ENCODE measurements at regions not wholly inside any gene's neighbourhood (a gene's known extent, or its start where the extent isn't known, plus 50 kb on each side); places are given as distances from the start of the nearest gene placed in this dataset.

DNA sequence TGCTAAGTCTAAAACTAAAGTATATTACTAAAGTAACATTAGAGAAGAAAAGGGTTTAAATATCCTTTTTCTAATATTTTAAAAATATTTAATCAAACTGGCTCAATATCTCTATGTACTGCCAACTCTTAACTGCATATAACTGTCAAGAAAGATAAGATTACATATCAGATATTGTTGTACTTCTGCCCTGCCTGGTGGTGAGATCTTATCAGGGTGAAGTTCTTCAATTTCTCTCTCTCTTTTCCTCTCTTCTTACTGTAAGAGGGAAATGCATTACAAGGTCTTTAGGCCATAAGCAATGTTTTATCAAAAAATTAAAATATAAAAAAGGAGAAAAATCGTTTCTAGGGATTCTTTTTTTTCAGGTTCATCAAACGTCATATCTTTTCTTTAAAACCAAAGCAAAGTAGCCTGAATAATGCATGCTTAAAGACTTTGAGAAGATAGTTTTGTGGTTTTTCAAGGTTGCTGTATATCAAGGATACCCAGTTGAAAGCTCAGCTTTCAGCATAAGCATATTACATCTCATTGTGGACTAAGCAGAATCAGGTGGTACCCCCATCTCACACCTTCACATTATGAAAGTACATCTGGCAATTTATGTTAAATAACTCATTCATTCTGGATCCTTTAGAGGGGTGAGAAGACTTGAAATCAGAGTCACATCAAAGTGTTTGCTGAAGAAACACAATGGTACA lies 1625.7 kb upstream of the SLC10A2 start:
- Histone ChIP-seq H2BK5ac (ENCODE audit: low read depth, low read length, poor library complexity, severe bottlenecking) (no peak overlapping the region), H3K9ac (ENCODE audit: low read depth, low read length) (no peak overlapping the region), H3K4me3 (ENCODE audit: insufficient read depth, low read depth, low read length) (no peak overlapping the region), H2BK20ac (ENCODE audit: low read depth, low read length) (no peak overlapping the region), H3K36me3 (ENCODE audit: control insufficient read depth, insufficient read depth, low read length) (no peaks in the 10 kb centered on the region), H2BK120ac (ENCODE audit: low read depth, low read length) (no peak overlapping the region), H3K27ac (ENCODE audit: insufficient read depth, low read length) (no peak overlapping the region), H2AK5ac (ENCODE audit: low read depth, low read length) (no peak overlapping the region), H3K9me3 (ENCODE audit: control insufficient read depth, insufficient read depth, low read length) (no peaks in the 10 kb centered on the region), H3K56ac (ENCODE audit: extremely low read depth, insufficient read depth, low read length) (no peak overlapping the region), H3K23ac (ENCODE audit: low read depth, low read length) (no peak overlapping the region), H2BK15ac (ENCODE audit: low read depth, low read length) (no peak overlapping the region), H3K4me2 (ENCODE audit: low read depth, low read length) (no peak overlapping the region), H4K8ac (ENCODE audit: low read depth in 2 of 2, low read length in 2 of 2) (no peak overlapping the region), H2AFZ (replicated peaks; ENCODE audit: low read length, poor library complexity) (no peak overlapping the region), H3K9me1 (ENCODE audit: insufficient read depth, low read length) (no peaks in the 10 kb centered on the region), H4K5ac (ENCODE audit: low read depth, low read length) (no peak overlapping the region), H4K20me1 (ENCODE audit: insufficient read depth, low read length) (no peaks in the 10 kb centered on the region), H4K91ac (ENCODE audit: insufficient read depth, low read depth, low read length) (no peak overlapping the region), H3K4ac (ENCODE audit: low read depth, low read length) (no peak overlapping the region), H3K79me1 (ENCODE audit: low read depth in 1 of 2, low read length in 2 of 2) (no peaks in the 10 kb centered on the region), H3K27me3 (ENCODE audit: control insufficient read depth, insufficient read depth, low read length) (no peaks in the 10 kb centered on the region), H3K18ac (ENCODE audit: low read depth, low read length) (no peak overlapping the region), H3K14ac (replicated peaks; ENCODE audit: low read depth, low read length) (no peak overlapping the region), H3K4me1 (ENCODE audit: control insufficient read depth, insufficient read depth, low read length) (no peaks in the 10 kb centered on the region), H2AK9ac (replicated peaks; ENCODE audit: low read depth, low read length, poor library complexity) (no peak overlapping the region)
- ChIA-PET CTCF (no interaction called here), POLR2A (ENCODE audit: unreplicated experiment) (no interaction called here)
- no peak for ATAC-seq (ENCODE audit: low read depth)
- WGBS, 2 experiments (ENCODE audit: extremely low coverage in 2 of 2, insufficient read length in 1 of 2): no CpG with 5 or more reads among the region's 2 CpGs
- no peak for TF ChIP-seq BHLHE40 (IDR thresholded peaks at IDR 0.05; ENCODE audit: low read depth, low read length)
- TF ChIP-seq, protein P1, sequence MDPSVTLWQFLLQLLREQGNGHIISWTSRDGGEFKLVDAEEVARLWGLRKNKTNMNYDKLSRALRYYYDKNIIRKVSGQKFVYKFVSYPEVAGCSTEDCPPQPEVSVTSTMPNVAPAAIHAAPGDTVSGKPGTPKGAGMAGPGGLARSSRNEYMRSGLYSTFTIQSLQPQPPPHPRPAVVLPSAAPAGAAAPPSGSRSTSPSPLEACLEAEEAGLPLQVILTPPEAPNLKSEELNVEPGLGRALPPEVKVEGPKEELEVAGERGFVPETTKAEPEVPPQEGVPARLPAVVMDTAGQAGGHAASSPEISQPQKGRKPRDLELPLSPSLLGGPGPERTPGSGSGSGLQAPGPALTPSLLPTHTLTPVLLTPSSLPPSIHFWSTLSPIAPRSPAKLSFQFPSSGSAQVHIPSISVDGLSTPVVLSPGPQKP (IDR thresholded peaks at IDR 0.05; ENCODE audit: borderline replicate concordance, low read depth, low read length): no peak
- no peak for DNase-seq
- no TSS peak for BruUV-seq (replicated peaks)
- dilution Hi-C loops (cut with HindIII; ENCODE audit: low sequenced_read_pairs, unreplicated experiment): no loop called here
- in situ Hi-C loops (cut with MboI; ENCODE audit: low sequenced_read_pairs): no loop called here
- intact Hi-C loops (cut with micrococcal nuclease): no loop called here

Data from IMR-90 (cell line).